ENCODE measurements at regions not wholly inside any gene's neighbourhood (a gene's known extent, or its start where the extent isn't known, plus 50 kb on each side); places are given as distances from the start of the nearest gene placed in this dataset.
A peak's percentile ranks its signal among the peaks of the same experiment; 100 is the strongest.

GRCh38 chr18:41075212-41075611, 879.8 kb upstream of the PIK3C3 start:
- Mint-ChIP-seq H3K27ac (peak overlapping the region; percentile 22), H3K4me3 (no peak overlapping the region)
- no peak overlapping the region for H3K27ac ChIP-seq (ENCODE audit: low read depth, low read length)

DNA sequence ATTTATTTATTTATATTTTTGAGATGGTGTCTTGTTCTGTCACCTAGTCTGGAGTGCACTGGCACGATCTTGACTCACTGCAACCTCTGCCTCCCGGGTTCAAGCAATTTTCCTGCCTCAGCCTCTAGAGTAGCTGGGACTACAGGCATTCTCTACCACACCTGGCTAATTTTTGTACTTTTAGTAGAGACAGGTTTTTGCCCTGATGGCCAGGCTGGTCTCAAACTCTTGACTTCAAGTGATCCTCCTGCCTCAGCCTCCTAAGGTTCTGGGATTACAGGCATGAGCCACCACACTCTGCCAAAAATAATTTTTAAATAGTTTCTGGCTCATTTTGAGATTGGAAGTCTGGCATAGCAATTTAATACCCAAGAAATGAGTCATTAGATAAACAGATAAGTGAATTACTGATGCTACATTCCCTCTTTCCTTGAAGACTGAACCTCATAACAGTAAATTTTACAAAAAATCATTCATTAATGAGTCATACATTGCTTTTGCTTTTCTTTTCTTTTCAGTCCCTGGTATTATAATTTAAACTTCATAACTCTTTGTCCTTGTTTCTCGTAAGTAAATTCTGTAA, 881.6 kb upstream of the PIK3C3 start:
- 93 to 100% methylated on average over 2 of the region's 3 CpGs for WGBS, 2 experiments (ENCODE audit: insufficient coverage in 1 of 2, insufficient read length in 1 of 2)

More at GRCh38 chr18:41075212-41075611, 879.8 kb upstream of the PIK3C3 start:
- Mint-ChIP-seq H3K27me3 (ENCODE audit: insufficient read depth) (no peaks in the 10 kb centered on the region), H3K9me3 (no peaks in the 10 kb centered on the region), H3K4me1 (peaks cover 4% of the 10 kb centered on the region), H3K36me3 (ENCODE audit: low read depth) (no peaks in the 10 kb centered on the region)
- Histone ChIP-seq H3K4me1 (ENCODE audit: control insufficient read depth, insufficient read depth, low read length) (no peaks in the 10 kb centered on the region), H3K4me3 (ENCODE audit: low read length) (no peak overlapping the region), H3K36me3 (ENCODE audit: control insufficient read depth, insufficient read depth, low read length) (no peaks in the 10 kb centered on the region), H3K27me3 (ENCODE audit: control insufficient read depth, insufficient read depth, low read length, poor library complexity, severe bottlenecking) (no peaks in the 10 kb centered on the region), H3K9ac (ENCODE audit: extremely low read depth, low read length, poor library complexity, severe bottlenecking) (no peak overlapping the region), H3K9me3 (ENCODE audit: control insufficient read depth, low read length) (no peaks in the 10 kb centered on the region)
- WGBS, 2 experiments (ENCODE audit: insufficient coverage in 1 of 2, insufficient read length in 1 of 2): 78 to 100% methylated on average over 1 of the region's 1 CpG
- no peak for TF ChIP-seq CTCF (conservative IDR thresholded peaks at IDR 0.05)
- no peak for DNase-seq

GRCh38 chr18:41072946-41073345, 882.1 kb upstream of the PIK3C3 start:
- Histone ChIP-seq H3K27ac (ENCODE audit: low read depth, low read length) (no peak overlapping the region), H3K9me3 (ENCODE audit: control insufficient read depth, low read length) (no peaks in the 10 kb centered on the region), H3K9ac (ENCODE audit: extremely low read depth, low read length, poor library complexity, severe bottlenecking) (no peak overlapping the region), H3K36me3 (ENCODE audit: control insufficient read depth, insufficient read depth, low read length) (no peaks in the 10 kb centered on the region), H3K4me1 (ENCODE audit: control insufficient read depth, insufficient read depth, low read length) (no peaks in the 10 kb centered on the region), H3K27me3 (ENCODE audit: control insufficient read depth, insufficient read depth, low read length, poor library complexity, severe bottlenecking) (no peaks in the 10 kb centered on the region), H3K4me3 (ENCODE audit: low read length) (no peak overlapping the region)
- no peak overlapping the region for H3K4me3 Mint-ChIP-seq
- no peak for DNase-seq
- no peak overlapping the region for H3K27ac Mint-ChIP-seq
- peaks cover 4% of the 10 kb centered on the region for H3K4me1 Mint-ChIP-seq
- H3K27me3 Mint-ChIP-seq (ENCODE audit: insufficient read depth): no peaks in the 10 kb centered on the region
- no peaks in the 10 kb centered on the region for H3K9me3 Mint-ChIP-seq
- 83% methylated on average over 1 of the region's 1 CpG; no CpG with 5 or more reads in 1 of the 2 experiments for WGBS, 2 experiments (ENCODE audit: insufficient coverage in 1 of 2, insufficient read length in 1 of 2)
- H3K36me3 Mint-ChIP-seq (ENCODE audit: low read depth): no peaks in the 10 kb centered on the region
- TF ChIP-seq CTCF (conservative IDR thresholded peaks at IDR 0.05): no peak

More for the DNA sequence above, 881.6 kb upstream of the PIK3C3 start:
- Histone ChIP-seq H3K9me3 (ENCODE audit: control insufficient read depth, low read length) (no peaks in the 10 kb centered on the region), H3K27me3 (ENCODE audit: control insufficient read depth, insufficient read depth, low read length, poor library complexity, severe bottlenecking) (no peaks in the 10 kb centered on the region), H3K9ac (ENCODE audit: extremely low read depth, low read length, poor library complexity, severe bottlenecking) (no peak overlapping the region), H3K27ac (ENCODE audit: low read depth, low read length) (no peak overlapping the region), H3K4me1 (ENCODE audit: control insufficient read depth, insufficient read depth, low read length) (no peaks in the 10 kb centered on the region), H3K36me3 (ENCODE audit: control insufficient read depth, insufficient read depth, low read length) (no peaks in the 10 kb centered on the region), H3K4me3 (ENCODE audit: low read length) (no peak overlapping the region)
- no peak for TF ChIP-seq CTCF (conservative IDR thresholded peaks at IDR 0.05)
- Mint-ChIP-seq H3K4me1 (peaks cover 4% of the 10 kb centered on the region), H3K9me3 (no peaks in the 10 kb centered on the region), H3K36me3 (ENCODE audit: low read depth) (no peaks in the 10 kb centered on the region), H3K4me3 (no peak overlapping the region), H3K27ac (no peak overlapping the region), H3K27me3 (ENCODE audit: insufficient read depth) (no peaks in the 10 kb centered on the region)
- no peak for DNase-seq

Data from endodermal cell (in vitro differentiated cells).